ENCODE measurements at regions not wholly inside any gene's neighbourhood (a gene's known extent, or its start where the extent isn't known, plus 50 kb on each side); places are given as distances from the start of the nearest gene placed in this dataset.

DNA sequence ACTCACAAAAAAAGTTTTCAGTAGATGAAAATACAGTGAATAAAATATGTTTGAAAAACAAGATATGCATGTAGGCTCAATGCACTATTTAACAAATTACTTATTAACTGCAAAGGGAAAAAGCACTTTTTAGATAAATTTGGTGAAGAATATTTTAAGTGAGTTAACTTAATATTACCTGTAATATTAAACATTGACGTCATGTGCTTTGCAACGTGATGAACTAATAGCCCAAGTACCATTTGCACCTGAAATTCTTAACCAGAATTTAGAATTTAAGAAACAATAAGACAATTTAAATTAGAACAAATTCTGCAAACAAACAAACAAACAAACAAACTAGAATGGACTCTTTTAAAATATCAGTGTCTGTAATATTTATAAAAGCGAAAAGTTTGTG, 659.0 kb upstream of the NOVA1 start:
- H3K4me3 Mint-ChIP-seq (ENCODE audit: unreplicated experiment) = no peak overlapping the region
- no peaks in the 10 kb centered on the region for H3K27me3 Mint-ChIP-seq (ENCODE audit: low read depth, unreplicated experiment)
- no peak overlapping the region for H3K4me2 ChIP-seq (ENCODE audit: low read length)
- no peak overlapping the region for H3K27ac Mint-ChIP-seq (ENCODE audit: unreplicated experiment)
- no peak overlapping the region for H2AFZ ChIP-seq (ENCODE audit: low read depth, low read length)
- no peaks in the 10 kb centered on the region for H3K36me3 Mint-ChIP-seq (ENCODE audit: low read depth, unreplicated experiment)
- no peaks in the 10 kb centered on the region for H3K36me3 ChIP-seq (ENCODE audit: insufficient read depth, low read length)
- FAIRE-seq = no peak
- H3K79me2 ChIP-seq (ENCODE audit: insufficient read depth, low read length) = no peaks in the 10 kb centered on the region
- H4K20me1 ChIP-seq (ENCODE audit: insufficient read depth, low read length) = no peaks in the 10 kb centered on the region
- H3K4me1 ChIP-seq (ENCODE audit: insufficient read depth, low read length) = no peaks in the 10 kb centered on the region
- H3K4me1 Mint-ChIP-seq (ENCODE audit: low read depth, unreplicated experiment) = peaks cover 3% of the 10 kb centered on the region
- H3K9me3 Mint-ChIP-seq (ENCODE audit: unreplicated experiment) = no peaks in the 10 kb centered on the region
- no peak overlapping the region for H3K27ac ChIP-seq (ENCODE audit: low read depth, low read length)
- no peak for DNase-seq (ENCODE audit: low read depth)
- H3K27me3 ChIP-seq (ENCODE audit: insufficient read depth, low read length) = no peaks in the 10 kb centered on the region
- no peak overlapping the region for H3K4me3 ChIP-seq (ENCODE audit: insufficient read depth, low read depth, low read length)
- no peak overlapping the region for H3K9ac ChIP-seq (ENCODE audit: low read length)
- TF ChIP-seq EZH2 (IDR thresholded peaks at IDR 0.05; ENCODE audit: insufficient read depth, low read length) = no peak
- TF ChIP-seq, protein P1, sequence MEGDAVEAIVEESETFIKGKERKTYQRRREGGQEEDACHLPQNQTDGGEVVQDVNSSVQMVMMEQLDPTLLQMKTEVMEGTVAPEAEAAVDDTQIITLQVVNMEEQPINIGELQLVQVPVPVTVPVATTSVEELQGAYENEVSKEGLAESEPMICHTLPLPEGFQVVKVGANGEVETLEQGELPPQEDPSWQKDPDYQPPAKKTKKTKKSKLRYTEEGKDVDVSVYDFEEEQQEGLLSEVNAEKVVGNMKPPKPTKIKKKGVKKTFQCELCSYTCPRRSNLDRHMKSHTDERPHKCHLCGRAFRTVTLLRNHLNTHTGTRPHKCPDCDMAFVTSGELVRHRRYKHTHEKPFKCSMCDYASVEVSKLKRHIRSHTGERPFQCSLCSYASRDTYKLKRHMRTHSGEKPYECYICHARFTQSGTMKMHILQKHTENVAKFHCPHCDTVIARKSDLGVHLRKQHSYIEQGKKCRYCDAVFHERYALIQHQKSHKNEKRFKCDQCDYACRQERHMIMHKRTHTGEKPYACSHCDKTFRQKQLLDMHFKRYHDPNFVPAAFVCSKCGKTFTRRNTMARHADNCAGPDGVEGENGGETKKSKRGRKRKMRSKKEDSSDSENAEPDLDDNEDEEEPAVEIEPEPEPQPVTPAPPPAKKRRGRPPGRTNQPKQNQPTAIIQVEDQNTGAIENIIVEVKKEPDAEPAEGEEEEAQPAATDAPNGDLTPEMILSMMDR (IDR thresholded peaks at IDR 0.05; ENCODE audit: insufficient read depth, low read depth, low read length) = no peak
- H3K9me3 ChIP-seq (ENCODE audit: insufficient read depth, low read depth, low read length) = no peaks in the 10 kb centered on the region

DNA sequence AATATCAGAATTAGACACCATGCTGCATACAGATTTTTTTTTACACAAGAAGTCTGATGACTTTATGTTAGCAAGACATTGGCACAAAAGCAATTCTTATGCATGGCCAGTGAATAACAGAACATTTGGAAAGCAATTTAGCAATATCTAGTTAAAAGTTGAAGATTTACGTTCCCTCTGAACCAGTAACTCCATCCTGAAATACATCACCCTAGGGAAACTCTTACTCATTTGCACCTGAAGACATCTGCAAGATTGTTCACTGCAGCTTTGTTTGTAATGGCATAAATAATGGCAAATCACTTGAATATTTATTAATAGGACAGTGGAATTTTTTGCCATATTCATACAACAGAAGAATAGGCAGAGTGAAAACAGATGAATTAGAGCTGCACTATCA, 670.0 kb upstream of the NOVA1 start:
- DNase-seq (ENCODE audit: low read depth) (no peak), FAIRE-seq (no peak)
- Mint-ChIP-seq H3K36me3 (ENCODE audit: low read depth, unreplicated experiment) (no peaks in the 10 kb centered on the region), H3K27ac (ENCODE audit: unreplicated experiment) (no peak overlapping the region), H3K27me3 (ENCODE audit: low read depth, unreplicated experiment) (no peaks in the 10 kb centered on the region), H3K4me1 (ENCODE audit: low read depth, unreplicated experiment) (no peaks in the 10 kb centered on the region), H3K9me3 (ENCODE audit: unreplicated experiment) (no peaks in the 10 kb centered on the region), H3K4me3 (ENCODE audit: unreplicated experiment) (no peak overlapping the region)
- H3K27me3 ChIP-seq (ENCODE audit: insufficient read depth, low read length) = no peaks in the 10 kb centered on the region
- H4K20me1 ChIP-seq (ENCODE audit: insufficient read depth, low read length) = no peaks in the 10 kb centered on the region
- H3K9ac ChIP-seq (ENCODE audit: low read length) = no peak overlapping the region
- no peaks in the 10 kb centered on the region for H3K9me3 ChIP-seq (ENCODE audit: insufficient read depth, low read depth, low read length)
- TF ChIP-seq EZH2 (IDR thresholded peaks at IDR 0.05; ENCODE audit: insufficient read depth, low read length) = no peak
- TF ChIP-seq, protein P1 (IDR thresholded peaks at IDR 0.05; ENCODE audit: insufficient read depth, low read depth, low read length) = no peak
- H3K4me2 ChIP-seq (ENCODE audit: low read length) = no peak overlapping the region
- no peak overlapping the region for H2AFZ ChIP-seq (ENCODE audit: low read depth, low read length)
- no peaks in the 10 kb centered on the region for H3K79me2 ChIP-seq (ENCODE audit: insufficient read depth, low read length)
- no peak overlapping the region for H3K27ac ChIP-seq (ENCODE audit: low read depth, low read length)
- no peak overlapping the region for H3K4me3 ChIP-seq (ENCODE audit: insufficient read depth, low read depth, low read length)
- no peaks in the 10 kb centered on the region for H3K4me1 ChIP-seq (ENCODE audit: insufficient read depth, low read length)
- H3K36me3 ChIP-seq (ENCODE audit: insufficient read depth, low read length) = no peaks in the 10 kb centered on the region

DNA sequence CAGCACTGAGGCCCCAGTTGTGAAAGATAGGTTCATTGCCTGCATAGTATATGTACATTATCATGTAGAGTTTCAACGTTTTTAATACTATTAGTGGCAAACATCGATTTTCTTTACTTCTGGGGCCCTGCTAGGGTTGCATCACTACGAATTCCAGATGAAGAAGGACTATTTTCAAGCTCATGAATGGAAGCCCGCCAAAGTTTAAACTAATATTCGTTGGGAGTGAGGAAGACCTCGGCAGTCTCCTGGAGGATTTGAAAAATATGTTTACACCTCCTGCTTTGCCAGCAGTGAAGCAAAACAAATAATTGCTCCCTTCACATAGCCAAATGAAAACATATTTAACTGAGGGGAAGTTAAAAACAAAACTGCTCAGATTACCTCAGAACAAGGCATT, 672.9 kb upstream of the NOVA1 start:
- H3K9me3 Mint-ChIP-seq (ENCODE audit: unreplicated experiment) = no peaks in the 10 kb centered on the region
- Histone ChIP-seq H3K27ac (ENCODE audit: low read depth, low read length) (no peak overlapping the region), H3K79me2 (ENCODE audit: insufficient read depth, low read length) (no peaks in the 10 kb centered on the region), H3K4me1 (ENCODE audit: insufficient read depth, low read length) (no peaks in the 10 kb centered on the region), H3K9ac (ENCODE audit: low read length) (no peak overlapping the region), H3K9me3 (ENCODE audit: insufficient read depth, low read depth, low read length) (no peaks in the 10 kb centered on the region), H3K36me3 (ENCODE audit: insufficient read depth, low read length) (no peaks in the 10 kb centered on the region), H4K20me1 (ENCODE audit: insufficient read depth, low read length) (no peaks in the 10 kb centered on the region), H3K4me3 (ENCODE audit: insufficient read depth, low read depth, low read length) (no peak overlapping the region), H2AFZ (ENCODE audit: low read depth, low read length) (no peak overlapping the region), H3K27me3 (ENCODE audit: insufficient read depth, low read length) (no peaks in the 10 kb centered on the region), H3K4me2 (ENCODE audit: low read length) (no peak overlapping the region)
- H3K4me1 Mint-ChIP-seq (ENCODE audit: low read depth, unreplicated experiment) = no peaks in the 10 kb centered on the region
- FAIRE-seq (no peak), DNase-seq (ENCODE audit: low read depth) (no peak)
- TF ChIP-seq, protein P1 (IDR thresholded peaks at IDR 0.05; ENCODE audit: insufficient read depth, low read depth, low read length) = no peak
- no peak for TF ChIP-seq EZH2 (IDR thresholded peaks at IDR 0.05; ENCODE audit: insufficient read depth, low read length)
- no peak overlapping the region for H3K27ac Mint-ChIP-seq (ENCODE audit: unreplicated experiment)
- no peaks in the 10 kb centered on the region for H3K27me3 Mint-ChIP-seq (ENCODE audit: low read depth, unreplicated experiment)
- no peak overlapping the region for H3K4me3 Mint-ChIP-seq (ENCODE audit: unreplicated experiment)
- no peaks in the 10 kb centered on the region for H3K36me3 Mint-ChIP-seq (ENCODE audit: low read depth, unreplicated experiment)
